ENCODE measurements at regions not wholly inside any gene's neighbourhood (a gene's known extent, or its start where the extent isn't known, plus 50 kb on each side); places are given as distances from the start of the nearest gene placed in this dataset.
"Not testable (repeated sequence)": the region's sequence is repeated elsewhere in the genome, so short reads cannot be mapped to it uniquely, and the experiment has no call there.

GRCh38 chr3:40691452-40691861 lies 166.7 kb downstream of the ZNF621 start:
- H3K9ac ChIP-seq (ENCODE audit: insufficient read length) = no peak overlapping the region
- H3K36me3 ChIP-seq (ENCODE audit: insufficient read depth, low read length) = no peaks in the 10 kb centered on the region
- TF ChIP-seq EZH2 (IDR thresholded peaks at IDR 0.05) (no peak), FOXP2 (optimal IDR thresholded peaks at IDR 0.05; ENCODE audit: control extremely low read depth, extremely low read length, insufficient read depth) (no peak), POLR2AphosphoS5 (IDR thresholded peaks at IDR 0.05; ENCODE audit: borderline replicate concordance, low read depth, low read length) (no peak)
- no peaks in the 10 kb centered on the region for H3K9me3 ChIP-seq (ENCODE audit: low read depth, low read length)
- H3K27ac ChIP-seq = no peak overlapping the region
- DNase-seq (ENCODE audit: low read depth, low spot score) = no peak
- H3K4me3 ChIP-seq = no peak overlapping the region

- Histone ChIP-seq H3K27ac (no peak overlapping the region), H3K9ac (ENCODE audit: insufficient read length) (no peak overlapping the region), H3K36me3 (ENCODE audit: insufficient read depth, low read length) (no peaks in the 10 kb centered on the region), H3K4me3 (no peak overlapping the region), H3K9me3 (ENCODE audit: low read depth, low read length) (no peaks in the 10 kb centered on the region)
- no peak for DNase-seq (ENCODE audit: low read depth, low spot score)
- TF ChIP-seq POLR2AphosphoS5 (IDR thresholded peaks at IDR 0.05; ENCODE audit: borderline replicate concordance, low read depth, low read length) = no peak
- TF ChIP-seq EZH2 (IDR thresholded peaks at IDR 0.05) = no peak
- no peak for TF ChIP-seq FOXP2 (optimal IDR thresholded peaks at IDR 0.05; ENCODE audit: control extremely low read depth, extremely low read length, insufficient read depth)
These were observed 171.1 kb downstream of the ZNF621 start for GRCh38 chr3:40695848-40696247.

DNA sequence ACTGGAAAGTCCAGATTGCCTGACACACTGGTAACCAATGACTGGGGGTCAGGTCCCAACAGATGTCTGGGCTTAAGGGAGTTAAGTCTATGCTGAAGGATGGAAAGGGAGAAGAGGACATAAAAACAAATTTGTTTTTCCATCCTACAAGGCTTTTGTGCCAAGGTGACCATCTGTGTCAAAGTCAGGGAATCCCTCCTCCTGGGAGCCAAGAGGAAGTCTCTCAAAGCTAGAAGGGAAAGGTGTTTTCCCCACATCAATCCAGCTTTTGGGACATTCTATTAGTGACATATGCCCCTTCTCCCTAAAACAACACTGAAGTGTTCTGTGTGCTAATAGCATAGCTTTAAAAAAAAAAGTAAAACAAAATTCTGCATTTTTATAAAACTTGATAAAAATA lies 173.9 kb downstream of the ZNF621 start:
- H3K27ac ChIP-seq; H3K36me3 ChIP-seq (ENCODE audit: insufficient read depth, low read length); DNase-seq (ENCODE audit: low read depth, low spot score); H3K9me3 ChIP-seq (ENCODE audit: low read depth, low read length); H3K4me3 ChIP-seq; H3K9ac ChIP-seq (ENCODE audit: insufficient read length): not testable (repeated sequence)

DNA sequence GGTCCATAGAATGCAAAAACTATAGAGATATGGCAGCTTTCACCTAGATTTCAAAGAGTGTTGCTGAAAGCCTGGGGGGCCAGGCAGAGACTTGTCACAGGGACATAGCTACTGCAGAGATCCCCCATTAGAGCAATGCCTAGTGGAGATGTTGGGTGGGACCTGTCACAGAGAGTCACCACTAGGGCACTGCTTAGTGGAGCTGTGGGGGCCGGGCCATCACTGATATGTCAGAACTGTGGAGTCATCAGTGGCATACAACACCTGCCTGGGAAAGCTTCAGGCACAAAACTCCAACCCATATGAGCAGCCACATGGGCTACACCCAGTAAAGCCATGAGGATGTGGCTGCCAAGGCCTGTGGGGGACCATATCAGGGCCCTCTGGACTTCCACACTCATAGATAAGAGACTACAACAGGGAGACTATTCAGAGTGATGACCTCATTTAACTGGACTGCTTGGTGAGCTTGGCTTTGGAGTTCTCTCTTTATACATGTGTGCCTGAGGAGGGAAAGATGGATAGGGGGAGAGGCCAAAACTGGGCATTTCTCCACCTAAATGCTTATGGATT lies 176.3 kb downstream of the ZNF621 start:
- no peak for DNase-seq (ENCODE audit: low read depth, low spot score)
- Histone ChIP-seq H3K36me3 (ENCODE audit: insufficient read depth, low read length) (no peaks in the 10 kb centered on the region), H3K4me3 (no peak overlapping the region), H3K27ac (no peak overlapping the region), H3K9ac (ENCODE audit: insufficient read length) (no peak overlapping the region), H3K9me3 (ENCODE audit: low read depth, low read length) (no peaks in the 10 kb centered on the region)
- TF ChIP-seq FOXP2 (optimal IDR thresholded peaks at IDR 0.05; ENCODE audit: control extremely low read depth, extremely low read length, insufficient read depth) (no peak), EZH2 (IDR thresholded peaks at IDR 0.05) (no peak), POLR2AphosphoS5 (IDR thresholded peaks at IDR 0.05; ENCODE audit: borderline replicate concordance, low read depth, low read length) (no peak)

GRCh38 chr3:40704224-40704623 lies 179.5 kb downstream of the ZNF621 start:
- DNase-seq (ENCODE audit: low read depth, low spot score) = no peak
- no peaks in the 10 kb centered on the region for H3K36me3 ChIP-seq (ENCODE audit: insufficient read depth, low read length)
- H3K9me3 ChIP-seq (ENCODE audit: low read depth, low read length) = no peaks in the 10 kb centered on the region
- no peak overlapping the region for H3K4me3 ChIP-seq
- no peak overlapping the region for H3K9ac ChIP-seq (ENCODE audit: insufficient read length)
- H3K27ac ChIP-seq = no peak overlapping the region
- TF ChIP-seq POLR2AphosphoS5 (IDR thresholded peaks at IDR 0.05; ENCODE audit: borderline replicate concordance, low read depth, low read length) (no peak), FOXP2 (optimal IDR thresholded peaks at IDR 0.05; ENCODE audit: control extremely low read depth, extremely low read length, insufficient read depth) (no peak), EZH2 (IDR thresholded peaks at IDR 0.05) (no peak)

- DNase-seq (ENCODE audit: low read depth, low spot score) = no peak
- Histone ChIP-seq H3K27ac (no peak overlapping the region), H3K4me3 (no peak overlapping the region), H3K9ac (ENCODE audit: insufficient read length) (no peak overlapping the region), H3K36me3 (ENCODE audit: insufficient read depth, low read length) (no peaks in the 10 kb centered on the region), H3K9me3 (ENCODE audit: low read depth, low read length) (no peaks in the 10 kb centered on the region)
- TF ChIP-seq POLR2AphosphoS5 (IDR thresholded peaks at IDR 0.05; ENCODE audit: borderline replicate concordance, low read depth, low read length) = no peak
- no peak for TF ChIP-seq FOXP2 (optimal IDR thresholded peaks at IDR 0.05; ENCODE audit: control extremely low read depth, extremely low read length, insufficient read depth)
- no peak for TF ChIP-seq EZH2 (IDR thresholded peaks at IDR 0.05)
These were observed 180.9 kb downstream of the ZNF621 start for GRCh38 chr3:40705663-40706062.

DNA sequence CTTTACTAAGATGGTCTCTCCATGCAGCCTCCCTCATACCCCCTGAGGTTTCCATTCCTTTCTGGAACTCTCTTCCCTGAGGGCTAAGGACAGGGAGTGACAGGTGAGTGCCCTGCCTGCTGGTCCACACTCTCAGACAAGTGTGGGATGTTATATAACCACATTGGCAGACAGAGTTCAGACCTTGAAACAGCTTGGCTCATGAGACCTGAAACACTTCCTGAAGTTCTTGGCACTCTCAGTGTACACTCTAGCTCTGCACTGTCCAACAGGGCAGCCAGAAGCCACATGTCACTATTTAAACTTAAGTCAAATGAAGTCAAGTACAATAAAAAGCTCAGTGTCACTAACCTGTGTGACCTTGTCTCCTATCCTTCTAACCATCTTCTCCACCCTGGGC lies 188.5 kb downstream of the ZNF621 start:
- no peaks in the 10 kb centered on the region for H3K36me3 ChIP-seq (ENCODE audit: insufficient read depth, low read length)
- no peak overlapping the region for H3K9ac ChIP-seq (ENCODE audit: insufficient read length)
- H3K4me3 ChIP-seq = no peak overlapping the region
- H3K9me3 ChIP-seq (ENCODE audit: low read depth, low read length) = no peaks in the 10 kb centered on the region
- TF ChIP-seq EZH2 (IDR thresholded peaks at IDR 0.05) (no peak), POLR2AphosphoS5 (IDR thresholded peaks at IDR 0.05; ENCODE audit: borderline replicate concordance, low read depth, low read length) (no peak), FOXP2 (optimal IDR thresholded peaks at IDR 0.05; ENCODE audit: control extremely low read depth, extremely low read length, insufficient read depth) (no peak)
- no peak for DNase-seq (ENCODE audit: low read depth, low spot score)
- H3K27ac ChIP-seq = no peak overlapping the region

DNA sequence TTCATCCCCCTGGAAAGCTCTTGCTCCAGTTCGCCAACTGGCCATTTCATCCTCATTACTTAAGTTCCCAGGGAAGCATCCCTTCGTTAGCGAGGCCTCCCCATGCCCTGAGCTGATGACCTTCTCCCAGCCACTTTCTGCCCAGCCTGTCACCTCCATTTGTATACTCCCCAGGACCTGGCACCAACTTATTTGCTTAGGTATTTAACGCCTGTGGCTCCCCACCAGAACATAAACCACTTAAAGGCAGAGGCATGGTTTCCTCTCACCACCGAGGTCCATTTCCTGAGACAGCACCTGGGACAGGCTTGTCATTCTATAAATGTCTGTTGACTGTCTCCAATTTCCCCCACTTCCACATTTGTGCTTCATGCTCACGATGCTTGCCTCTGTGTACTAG lies 189.0 kb downstream of the ZNF621 start:
- no peaks in the 10 kb centered on the region for H3K36me3 ChIP-seq (ENCODE audit: insufficient read depth, low read length)
- H3K9me3 ChIP-seq (ENCODE audit: low read depth, low read length) = no peaks in the 10 kb centered on the region
- H3K27ac ChIP-seq = no peak overlapping the region
- H3K4me3 ChIP-seq = no peak overlapping the region
- DNase-seq (ENCODE audit: low read depth, low spot score) = no peak
- no peak overlapping the region for H3K9ac ChIP-seq (ENCODE audit: insufficient read length)
- no peak for TF ChIP-seq FOXP2 (optimal IDR thresholded peaks at IDR 0.05; ENCODE audit: control extremely low read depth, extremely low read length, insufficient read depth)
- TF ChIP-seq POLR2AphosphoS5 (IDR thresholded peaks at IDR 0.05; ENCODE audit: borderline replicate concordance, low read depth, low read length) = no peak
- TF ChIP-seq EZH2 (IDR thresholded peaks at IDR 0.05) = no peak

DNA sequence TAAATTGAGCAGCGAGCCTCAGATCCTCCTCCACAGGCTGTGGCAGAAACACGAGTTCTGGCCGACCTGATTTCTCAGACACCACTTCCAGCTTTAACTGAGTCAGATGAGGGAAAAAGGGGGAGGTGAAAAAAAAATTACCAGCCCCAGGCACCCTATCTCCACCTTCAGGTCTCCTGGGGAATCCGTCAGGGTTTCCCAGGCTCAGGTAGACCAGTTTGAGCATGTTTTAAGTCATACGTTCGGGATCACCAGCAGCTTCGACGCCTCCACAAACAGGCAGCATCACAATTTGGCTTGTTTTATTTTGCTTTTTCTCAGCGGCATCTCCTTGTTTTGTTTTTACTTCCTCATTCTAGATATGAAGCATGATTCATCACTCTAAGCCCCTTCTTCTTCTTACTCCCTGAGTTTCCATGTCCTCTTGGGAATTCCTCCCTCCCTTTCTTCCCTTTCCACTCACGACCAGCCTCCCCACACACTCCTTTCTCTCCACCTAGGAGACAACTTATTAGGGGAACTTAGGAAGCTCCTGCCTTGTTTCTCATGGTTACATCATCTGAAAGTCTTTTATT lies 190.1 kb downstream of the ZNF621 start:
- no peaks in the 10 kb centered on the region for H3K9me3 ChIP-seq (ENCODE audit: low read depth, low read length)
- H3K27ac ChIP-seq = no peak overlapping the region
- DNase-seq (ENCODE audit: low read depth, low spot score) = no peak
- no peaks in the 10 kb centered on the region for H3K36me3 ChIP-seq (ENCODE audit: insufficient read depth, low read length)
- no peak for TF ChIP-seq POLR2AphosphoS5 (IDR thresholded peaks at IDR 0.05; ENCODE audit: borderline replicate concordance, low read depth, low read length)
- TF ChIP-seq EZH2 (IDR thresholded peaks at IDR 0.05) = no peak
- no peak for TF ChIP-seq FOXP2 (optimal IDR thresholded peaks at IDR 0.05; ENCODE audit: control extremely low read depth, extremely low read length, insufficient read depth)
- no peak overlapping the region for H3K4me3 ChIP-seq
- H3K9ac ChIP-seq (ENCODE audit: insufficient read length) = no peak overlapping the region

All from SK-N-MC (cell line).